Progenitor cell of endocrine pancreas (in vitro differentiated cells): ENCODE measurements at regions not wholly inside any gene's neighbourhood (a gene's known extent, or its start where the extent isn't known, plus 50 kb on each side); places are given as distances from the start of the nearest gene placed in this dataset.

ENCODE experiments used
- DNase-seq: peaks from one replicate; pipeline ENCODE4 v3.0.0; 2021; ENCODE audit warnings: low spot score; ENCODE audit not compliant: unreplicated experiment
- H3K27ac Mint-ChIP-seq: 2 replicates; pipeline ENCODE4 v1.8.0; 2021; ENCODE audit warnings: mild to moderate bottlenecking, moderate library complexity, mixed read lengths
- H3K27me3 Mint-ChIP-seq: 2 replicates; pipeline ENCODE4 v1.8.0; 2021; ENCODE audit warnings: mixed read lengths
- H3K36me3 Mint-ChIP-seq: 2 replicates; pipeline ENCODE4 v1.8.0; 2022; ENCODE audit warnings: mixed read lengths; ENCODE audit not compliant: insufficient read depth
- H3K4me1 Mint-ChIP-seq: 2 replicates; pipeline ENCODE4 v1.8.0; 2021; ENCODE audit warnings: low read depth, mixed read lengths
- H3K4me3 Mint-ChIP-seq: 2 replicates; pipeline ENCODE4 v1.8.0; 2021; ENCODE audit warnings: low read depth, mild to moderate bottlenecking, moderate library complexity, mixed read lengths
- H3K9me3 Mint-ChIP-seq: 2 replicates; pipeline ENCODE4 v1.8.0; 2021; ENCODE audit warnings: low read depth, mixed read lengths
- TF ChIP-seq, protein P1 (sequence below): fragments of 200-600 bp; sonication (generic); IDR thresholded peaks from one replicate; pipeline ENCODE4 v1.5.0; 2021; ENCODE audit warnings: antibody characterized with exemption, mild to moderate bottlenecking; ENCODE audit not compliant: unreplicated experiment

DNA sequence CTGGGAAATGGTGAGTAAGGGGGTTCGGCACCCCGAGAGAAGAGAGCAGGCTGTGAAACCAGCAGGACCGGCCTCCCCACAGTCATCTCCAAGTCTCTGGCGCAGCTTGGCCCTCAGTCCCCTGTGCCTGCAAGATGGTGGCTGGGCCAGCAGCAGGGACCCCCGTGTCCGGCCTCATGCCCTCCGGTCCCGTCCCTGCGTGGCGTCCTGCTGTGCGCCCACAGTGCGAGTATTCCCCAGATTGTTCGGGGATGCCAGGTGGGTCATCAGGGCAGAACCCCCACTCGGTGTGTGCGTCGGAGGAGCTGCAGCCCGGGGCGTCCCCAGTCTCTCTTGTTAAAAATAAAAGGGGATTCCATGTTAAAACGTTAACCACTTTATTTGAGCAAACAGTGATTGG lies 216.9 kb upstream of the ALG10B start:
- TF ChIP-seq, protein P1, sequence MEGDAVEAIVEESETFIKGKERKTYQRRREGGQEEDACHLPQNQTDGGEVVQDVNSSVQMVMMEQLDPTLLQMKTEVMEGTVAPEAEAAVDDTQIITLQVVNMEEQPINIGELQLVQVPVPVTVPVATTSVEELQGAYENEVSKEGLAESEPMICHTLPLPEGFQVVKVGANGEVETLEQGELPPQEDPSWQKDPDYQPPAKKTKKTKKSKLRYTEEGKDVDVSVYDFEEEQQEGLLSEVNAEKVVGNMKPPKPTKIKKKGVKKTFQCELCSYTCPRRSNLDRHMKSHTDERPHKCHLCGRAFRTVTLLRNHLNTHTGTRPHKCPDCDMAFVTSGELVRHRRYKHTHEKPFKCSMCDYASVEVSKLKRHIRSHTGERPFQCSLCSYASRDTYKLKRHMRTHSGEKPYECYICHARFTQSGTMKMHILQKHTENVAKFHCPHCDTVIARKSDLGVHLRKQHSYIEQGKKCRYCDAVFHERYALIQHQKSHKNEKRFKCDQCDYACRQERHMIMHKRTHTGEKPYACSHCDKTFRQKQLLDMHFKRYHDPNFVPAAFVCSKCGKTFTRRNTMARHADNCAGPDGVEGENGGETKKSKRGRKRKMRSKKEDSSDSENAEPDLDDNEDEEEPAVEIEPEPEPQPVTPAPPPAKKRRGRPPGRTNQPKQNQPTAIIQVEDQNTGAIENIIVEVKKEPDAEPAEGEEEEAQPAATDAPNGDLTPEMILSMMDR, result no peak
- Mint-ChIP-seq H3K4me3 (no peak overlapping the region), H3K36me3 (no peaks in the 10 kb centered on the region), H3K4me1 (no peaks in the 10 kb centered on the region), H3K27ac (no peak overlapping the region), H3K27me3 (no peaks in the 10 kb centered on the region), H3K9me3 (peaks cover 36% of the 10 kb centered on the region)
- no peak for DNase-seq

DNA sequence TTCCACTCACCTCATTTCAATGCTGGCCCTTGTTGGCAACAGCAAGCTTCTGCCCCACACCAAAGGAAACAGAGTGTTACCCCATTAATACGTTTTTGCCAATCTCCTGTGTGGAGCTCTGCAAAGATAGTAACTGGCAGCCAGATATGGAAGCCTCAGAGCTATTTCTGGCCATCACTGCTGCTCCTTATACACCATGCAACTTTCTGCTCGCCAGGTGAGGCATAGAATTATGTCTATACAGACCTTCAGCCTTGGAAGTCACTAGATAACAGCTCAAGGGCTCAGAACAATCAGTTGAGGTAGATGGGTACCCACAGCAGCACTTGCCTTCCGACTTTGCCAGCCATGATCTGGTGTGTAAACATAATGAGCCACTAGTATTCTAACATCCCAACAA lies 214.8 kb upstream of the ALG10B start:
- H3K27me3 Mint-ChIP-seq, result no peaks in the 10 kb centered on the region
- no peaks in the 10 kb centered on the region for H3K36me3 Mint-ChIP-seq
- H3K9me3 Mint-ChIP-seq, result peaks cover 48% of the 10 kb centered on the region
- no peak overlapping the region for H3K27ac Mint-ChIP-seq
- no peaks in the 10 kb centered on the region for H3K4me1 Mint-ChIP-seq
- H3K4me3 Mint-ChIP-seq, result no peak overlapping the region
- no peak for DNase-seq
- TF ChIP-seq, protein P1, result no peak

DNA sequence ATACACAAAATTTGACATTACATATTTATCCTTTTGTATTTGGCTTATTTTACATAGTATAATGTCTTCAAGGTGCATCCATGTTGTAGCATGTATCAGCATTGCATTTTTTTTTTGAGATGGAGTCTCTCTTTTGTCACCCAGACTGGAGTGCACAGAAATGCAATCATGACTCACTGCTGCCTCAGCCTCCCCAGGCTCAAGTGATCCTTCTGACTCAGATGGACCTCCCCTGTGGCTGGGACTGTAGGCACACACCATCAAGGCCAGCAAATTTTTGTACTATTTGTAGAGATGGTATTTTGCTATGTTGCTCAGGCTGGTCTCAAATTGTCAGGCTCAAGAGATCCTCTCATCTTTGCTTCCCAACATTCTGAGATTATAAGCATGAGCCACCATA lies 214.4 kb upstream of the ALG10B start:
- TF ChIP-seq, protein P1, result no peak
- Mint-ChIP-seq H3K27me3 (no peaks in the 10 kb centered on the region), H3K36me3 (no peaks in the 10 kb centered on the region), H3K4me1 (no peaks in the 10 kb centered on the region), H3K27ac (no peak overlapping the region), H3K4me3 (no peak overlapping the region), H3K9me3 (peaks cover 48% of the 10 kb centered on the region)
- no peak for DNase-seq

DNA sequence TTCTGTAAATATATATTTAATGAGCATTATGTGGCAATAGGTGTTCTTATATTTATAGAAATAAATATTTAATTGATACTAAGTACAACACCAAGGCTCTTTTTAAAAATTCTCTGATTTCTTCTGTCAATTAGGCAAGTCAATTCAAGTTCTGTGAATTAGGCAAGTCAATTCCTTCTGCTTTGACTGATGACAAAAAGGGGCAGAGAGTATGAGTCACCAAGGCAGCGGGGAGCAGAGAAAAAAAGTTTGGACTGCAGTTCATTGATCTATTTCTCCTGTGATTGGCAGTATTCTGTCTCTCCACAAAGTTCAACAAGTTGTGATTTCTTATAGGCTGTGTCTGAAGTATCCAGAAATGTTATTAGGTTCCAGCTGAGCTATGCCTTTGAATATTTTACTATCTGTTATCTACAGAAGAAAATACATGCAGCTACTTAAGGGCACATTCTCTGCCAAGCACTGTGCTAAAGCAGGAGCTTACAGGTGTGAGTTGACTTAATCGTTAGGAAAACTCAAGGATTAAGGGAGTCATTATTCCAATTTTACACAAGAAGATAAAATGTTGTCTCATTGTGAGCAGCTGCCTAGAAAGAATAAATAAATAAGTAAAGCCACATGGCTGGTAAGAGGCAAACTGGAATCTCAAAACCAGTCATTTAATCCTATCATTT lies 206.4 kb upstream of the ALG10B start:
- Mint-ChIP-seq H3K9me3 (peaks cover 54% of the 10 kb centered on the region), H3K27me3 (no peaks in the 10 kb centered on the region), H3K4me3 (no peak overlapping the region), H3K27ac (no peak overlapping the region), H3K4me1 (no peaks in the 10 kb centered on the region), H3K36me3 (peaks cover 5% of the 10 kb centered on the region)
- TF ChIP-seq, protein P1, result no peak
- no peak for DNase-seq

DNA sequence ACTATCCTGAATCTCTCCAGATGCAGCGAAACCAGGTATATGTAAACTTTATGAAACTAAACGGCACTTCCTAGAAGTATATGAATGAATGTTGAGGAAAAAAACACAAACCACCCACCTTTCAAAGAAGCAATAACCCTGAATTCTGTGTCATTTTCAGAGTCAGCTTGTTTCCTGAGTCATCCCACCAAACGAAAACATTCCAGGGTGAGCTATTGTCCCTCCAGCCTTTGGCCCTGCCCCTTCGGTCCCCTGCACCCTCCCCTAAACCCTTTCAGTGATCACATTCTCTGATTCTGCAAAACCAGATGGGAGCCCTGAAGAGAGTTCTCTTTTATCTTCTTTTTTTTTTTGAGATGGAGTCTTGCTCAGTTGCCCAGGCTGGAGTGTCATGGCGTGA lies 202.6 kb upstream of the ALG10B start:
- Mint-ChIP-seq H3K9me3 (peaks cover 59% of the 10 kb centered on the region), H3K4me3 (no peak overlapping the region)
- TF ChIP-seq, protein P1, result no peak

More for the DNA sequence above, 202.6 kb upstream of the ALG10B start:
- H3K27me3 Mint-ChIP-seq, result no peaks in the 10 kb centered on the region
- no peaks in the 10 kb centered on the region for H3K4me1 Mint-ChIP-seq
- peaks cover 7% of the 10 kb centered on the region for H3K36me3 Mint-ChIP-seq
- H3K27ac Mint-ChIP-seq, result no peak overlapping the region
- DNase-seq, result no peak
